ENCODE measurements at regions not wholly inside any gene's neighbourhood (a gene's known extent, or its start where the extent isn't known, plus 50 kb on each side); places are given as distances from the start of the nearest gene placed in this dataset.

DNA sequence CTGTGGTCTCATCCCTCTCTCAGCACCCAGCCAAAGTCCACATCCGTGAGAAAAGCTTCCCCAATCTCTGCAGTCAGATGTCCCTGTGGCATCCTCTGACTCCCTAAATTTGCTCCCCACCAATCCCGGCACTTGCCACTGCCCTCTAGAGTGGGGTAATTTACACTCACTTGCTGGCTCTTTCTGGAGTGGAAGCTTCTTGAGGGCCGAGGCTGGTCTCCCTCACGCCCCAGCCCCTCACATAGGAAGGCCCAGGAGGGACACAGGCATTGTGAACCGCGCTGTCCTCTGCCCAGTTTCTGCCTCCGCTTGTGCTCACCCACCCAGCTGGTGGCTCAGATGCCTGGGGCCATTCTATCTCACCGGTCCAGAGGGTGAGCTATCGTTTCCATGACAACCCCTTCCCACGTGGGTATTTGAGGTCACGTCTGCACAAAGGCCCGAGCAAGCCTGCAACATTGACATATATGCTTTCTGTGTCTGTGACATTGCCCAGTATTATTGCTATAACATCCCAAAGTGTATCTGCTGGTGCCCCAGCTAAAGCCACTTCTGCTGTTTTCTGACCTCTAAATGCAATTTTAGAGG lies 97.3 kb upstream of the CTBP2 start:
- ATAC-seq (no peak), DNase-seq (ENCODE audit: low read depth, low spot score) (no peak)
- no peaks in the 10 kb centered on the region for H3K27me3 ChIP-seq (ENCODE audit: insufficient read depth, low read length)
- no peak overlapping the region for H3K4me2 ChIP-seq (ENCODE audit: low read length)
- intact Hi-C loops (cut with micrococcal nuclease), result no loop called here
- H3K4me3 ChIP-seq (replicated peaks in 1 of 2; ENCODE audit: low read depth in 1 of 2, low read length in 2 of 2), result no peak overlapping the region
- H3K27ac ChIP-seq (ENCODE audit: low read depth, low read length), result no peak overlapping the region
- BruUV-seq (replicated peaks), result no TSS peak
- H3K9me2 ChIP-seq (ENCODE audit: insufficient read depth), result no peaks in the 10 kb centered on the region; the same call in 1 of the 2 replicates
- peaks cover 0 to 3% of the 10 kb centered on the region in 2 experiments; a peak in 2 of 4 replicates for H3K4me1 ChIP-seq (ENCODE audit: control insufficient read depth in 1 of 2, insufficient read depth in 2 of 2, low read length in 2 of 2)
- POLR2A ChIA-PET, result no interaction called here
- 0 out of 4 replicates have a peak, but pooled peaks cover 0 to 1% of the 10 kb centered on the region in 2 experiments for H3K9me3 ChIP-seq (ENCODE audit: control insufficient read depth in 1 of 2, insufficient read depth in 1 of 2, low read depth in 1 of 2, low read length in 2 of 2)
- TF ChIP-seq EZH2 (IDR thresholded peaks at IDR 0.05) (no peak), EZH2phosphoT487 (IDR thresholded peaks at IDR 0.05; ENCODE audit: borderline replicate concordance) (no peak), JUND (IDR thresholded peaks at IDR 0.05) (no peak), TCF7L2 (IDR thresholded peaks at IDR 0.05; ENCODE audit: borderline replicate concordance, extremely low read depth, insufficient read depth, insufficient read length) (no peak), YY1 (IDR thresholded peaks at IDR 0.05; ENCODE audit: extremely low read depth, insufficient replicate concordance, low read depth, low read length) (no peak), SIN3A (IDR thresholded peaks at IDR 0.05; ENCODE audit: low read depth) (no peak), ZFX (IDR thresholded peaks at IDR 0.05) (no peak), ZNF274 (IDR thresholded peaks at IDR 0.05; ENCODE audit: low read depth, low read length) (no peak)
- TF ChIP-seq, protein P1, sequence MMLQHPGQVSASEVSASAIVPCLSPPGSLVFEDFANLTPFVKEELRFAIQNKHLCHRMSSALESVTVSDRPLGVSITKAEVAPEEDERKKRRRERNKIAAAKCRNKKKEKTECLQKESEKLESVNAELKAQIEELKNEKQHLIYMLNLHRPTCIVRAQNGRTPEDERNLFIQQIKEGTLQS (IDR thresholded peaks at IDR 0.05), result no peak
- H2AFZ ChIP-seq (ENCODE audit: low read depth, low read length, poor library complexity, severe bottlenecking), result no peak overlapping the region
- CTCF ChIA-PET, result no interaction called here
- no peaks in the 10 kb centered on the region for H4K20me1 ChIP-seq (ENCODE audit: insufficient read depth)
- H3K36me3 ChIP-seq (ENCODE audit: control insufficient read depth in 1 of 2, insufficient read depth in 2 of 2, low read length in 2 of 2), result no peaks in the 10 kb centered on the region
- H3K9ac ChIP-seq (ENCODE audit: low read length), result no peak overlapping the region
- H3K79me2 ChIP-seq (ENCODE audit: insufficient read depth, low read length), result no peaks in the 10 kb centered on the region
- RAD21 ChIA-PET (ENCODE audit: low non-redundant PET in 1 of 2, low total read pairs in 2 of 2, uncharacterized antibody in 2 of 2, unreplicated experiment in 2 of 2), result no interaction called here

DNA sequence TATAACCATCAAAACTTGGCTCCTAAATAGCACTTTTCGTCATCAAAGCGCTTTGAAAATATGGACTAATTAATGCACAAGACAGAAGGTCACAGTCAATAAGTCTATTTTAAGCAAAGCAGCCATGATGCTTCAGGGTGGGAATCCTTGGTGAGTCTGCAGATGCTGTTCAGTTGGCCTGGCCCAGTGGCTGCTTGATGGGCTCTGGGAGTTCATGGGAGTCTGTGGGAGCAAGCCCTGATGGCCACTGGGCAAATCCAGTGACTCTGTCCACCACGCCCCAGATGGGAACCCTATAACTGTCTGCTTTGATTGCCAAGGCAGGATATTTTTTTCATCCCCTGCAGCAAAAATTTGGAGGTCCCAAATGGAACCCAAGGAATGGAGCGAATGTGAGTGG lies 95.7 kb upstream of the CTBP2 start:
- no peak overlapping the region for H3K27ac ChIP-seq (ENCODE audit: low read depth, low read length)
- no peak overlapping the region for H3K4me2 ChIP-seq (ENCODE audit: low read length)
- CTCF ChIA-PET, result no interaction called here
- intact Hi-C loops (cut with micrococcal nuclease), result no loop called here
- H4K20me1 ChIP-seq (ENCODE audit: insufficient read depth), result no peaks in the 10 kb centered on the region
- RAD21 ChIA-PET (ENCODE audit: low non-redundant PET in 1 of 2, low total read pairs in 2 of 2, uncharacterized antibody in 2 of 2, unreplicated experiment in 2 of 2), result no interaction called here
- H3K4me3 ChIP-seq (replicated peaks in 1 of 2; ENCODE audit: low read depth in 1 of 2, low read length in 2 of 2), result no peak overlapping the region
- no peaks in the 10 kb centered on the region for H3K36me3 ChIP-seq (ENCODE audit: control insufficient read depth in 1 of 2, insufficient read depth in 2 of 2, low read length in 2 of 2)
- DNase-seq (ENCODE audit: low read depth, low spot score) (no peak), ATAC-seq (no peak)
- no peaks in the 10 kb centered on the region; the same call in 1 of the 2 replicates for H3K9me2 ChIP-seq (ENCODE audit: insufficient read depth)
- POLR2A ChIA-PET, result no interaction called here
- no peaks in the 10 kb centered on the region for H3K27me3 ChIP-seq (ENCODE audit: insufficient read depth, low read length)
- H3K9ac ChIP-seq (ENCODE audit: low read length), result no peak overlapping the region
- H3K4me1 ChIP-seq (ENCODE audit: control insufficient read depth in 1 of 2, insufficient read depth in 2 of 2, low read length in 2 of 2), result no peaks in the 10 kb centered on the region
- H3K9me3 ChIP-seq (ENCODE audit: control insufficient read depth in 1 of 2, insufficient read depth in 1 of 2, low read depth in 1 of 2, low read length in 2 of 2), result 0 out of 4 replicates have a peak, but pooled peaks cover 0 to 4% of the 10 kb centered on the region in 2 experiments
- no peaks in the 10 kb centered on the region for H3K79me2 ChIP-seq (ENCODE audit: insufficient read depth, low read length)
- H2AFZ ChIP-seq (ENCODE audit: low read depth, low read length, poor library complexity, severe bottlenecking), result no peak overlapping the region
- BruUV-seq (replicated peaks), result no TSS peak
- TF ChIP-seq, protein P1 (IDR thresholded peaks at IDR 0.05), result no peak
- TF ChIP-seq, protein P2, sequence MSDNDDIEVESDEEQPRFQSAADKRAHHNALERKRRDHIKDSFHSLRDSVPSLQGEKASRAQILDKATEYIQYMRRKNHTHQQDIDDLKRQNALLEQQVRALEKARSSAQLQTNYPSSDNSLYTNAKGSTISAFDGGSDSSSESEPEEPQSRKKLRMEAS (IDR thresholded peaks at IDR 0.05), result no peak
- TF ChIP-seq EGR1 (IDR thresholded peaks at IDR 0.05; ENCODE audit: low read depth) (no peak), CBX3 (IDR thresholded peaks at IDR 0.05; ENCODE audit: low read depth) (no peak), EZH2phosphoT487 (IDR thresholded peaks at IDR 0.05; ENCODE audit: borderline replicate concordance) (no peak), RAD21 (IDR thresholded peaks at IDR 0.05; ENCODE audit: low read depth) (no peak), CEBPB (IDR thresholded peaks at IDR 0.05; ENCODE audit: low read depth) (no peak), FOSL1 (IDR thresholded peaks at IDR 0.05; ENCODE audit: low read depth) (no peak)
- TF ChIP-seq, protein P3, sequence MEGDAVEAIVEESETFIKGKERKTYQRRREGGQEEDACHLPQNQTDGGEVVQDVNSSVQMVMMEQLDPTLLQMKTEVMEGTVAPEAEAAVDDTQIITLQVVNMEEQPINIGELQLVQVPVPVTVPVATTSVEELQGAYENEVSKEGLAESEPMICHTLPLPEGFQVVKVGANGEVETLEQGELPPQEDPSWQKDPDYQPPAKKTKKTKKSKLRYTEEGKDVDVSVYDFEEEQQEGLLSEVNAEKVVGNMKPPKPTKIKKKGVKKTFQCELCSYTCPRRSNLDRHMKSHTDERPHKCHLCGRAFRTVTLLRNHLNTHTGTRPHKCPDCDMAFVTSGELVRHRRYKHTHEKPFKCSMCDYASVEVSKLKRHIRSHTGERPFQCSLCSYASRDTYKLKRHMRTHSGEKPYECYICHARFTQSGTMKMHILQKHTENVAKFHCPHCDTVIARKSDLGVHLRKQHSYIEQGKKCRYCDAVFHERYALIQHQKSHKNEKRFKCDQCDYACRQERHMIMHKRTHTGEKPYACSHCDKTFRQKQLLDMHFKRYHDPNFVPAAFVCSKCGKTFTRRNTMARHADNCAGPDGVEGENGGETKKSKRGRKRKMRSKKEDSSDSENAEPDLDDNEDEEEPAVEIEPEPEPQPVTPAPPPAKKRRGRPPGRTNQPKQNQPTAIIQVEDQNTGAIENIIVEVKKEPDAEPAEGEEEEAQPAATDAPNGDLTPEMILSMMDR (IDR thresholded peaks at IDR 0.05 in 2 of 3, conservative IDR thresholded peaks at IDR 0.05 in 1 of 3; ENCODE audit: borderline replicate concordance in 1 of 3, insufficient read depth in 1 of 3, low read depth in 2 of 3, low read length in 2 of 3), result no peak
- TF ChIP-seq, protein P4, sequence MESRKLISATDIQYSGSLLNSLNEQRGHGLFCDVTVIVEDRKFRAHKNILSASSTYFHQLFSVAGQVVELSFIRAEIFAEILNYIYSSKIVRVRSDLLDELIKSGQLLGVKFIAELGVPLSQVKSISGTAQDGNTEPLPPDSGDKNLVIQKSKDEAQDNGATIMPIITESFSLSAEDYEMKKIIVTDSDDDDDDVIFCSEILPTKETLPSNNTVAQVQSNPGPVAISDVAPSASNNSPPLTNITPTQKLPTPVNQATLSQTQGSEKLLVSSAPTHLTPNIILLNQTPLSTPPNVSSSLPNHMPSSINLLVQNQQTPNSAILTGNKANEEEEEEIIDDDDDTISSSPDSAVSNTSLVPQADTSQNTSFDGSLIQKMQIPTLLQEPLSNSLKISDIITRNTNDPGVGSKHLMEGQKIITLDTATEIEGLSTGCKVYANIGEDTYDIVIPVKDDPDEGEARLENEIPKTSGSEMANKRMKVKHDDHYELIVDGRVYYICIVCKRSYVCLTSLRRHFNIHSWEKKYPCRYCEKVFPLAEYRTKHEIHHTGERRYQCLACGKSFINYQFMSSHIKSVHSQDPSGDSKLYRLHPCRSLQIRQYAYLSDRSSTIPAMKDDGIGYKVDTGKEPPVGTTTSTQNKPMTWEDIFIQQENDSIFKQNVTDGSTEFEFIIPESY (IDR thresholded peaks at IDR 0.05; ENCODE audit: extremely low read depth, insufficient replicate concordance, low read length), result no peak

Measured in HCT116 (cell line).